ENCODE measurements at regions not wholly inside any gene's neighbourhood (a gene's known extent, or its start where the extent isn't known, plus 50 kb on each side); places are given as distances from the start of the nearest gene placed in this dataset.

DNA sequence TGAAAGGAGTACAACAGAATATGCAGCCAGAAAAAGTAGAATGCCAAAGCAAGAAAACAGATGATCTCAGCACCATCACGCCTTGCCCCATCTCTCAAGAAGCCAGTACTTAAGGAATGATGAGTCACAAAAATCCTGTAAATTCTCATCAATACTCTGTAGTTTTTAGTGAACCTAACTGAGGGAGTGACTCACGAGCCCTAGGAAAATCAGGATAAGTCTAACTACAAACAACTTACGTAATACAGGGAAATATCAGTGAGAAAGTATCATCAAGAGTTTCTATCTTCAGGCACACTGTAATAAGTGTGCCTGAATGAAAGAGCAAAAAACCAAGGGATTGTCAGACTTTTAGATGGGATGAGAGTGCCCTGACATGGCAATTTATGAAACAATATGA lies 644.4 kb downstream of the STPG2 start:
- Histone ChIP-seq H3K27me3 (ENCODE audit: control insufficient read depth, insufficient read depth, low read length) (no peaks in the 10 kb centered on the region), H3K4me3 (ENCODE audit: low read length) (no peak overlapping the region), H3K9me3 (ENCODE audit: control insufficient read depth, low read depth, low read length) (no peaks in the 10 kb centered on the region), H3K4me1 (ENCODE audit: control insufficient read depth, low read depth, low read length) (peaks cover 37% of the 10 kb centered on the region), H3K36me3 (ENCODE audit: control insufficient read depth, low read depth, low read length) (no peaks in the 10 kb centered on the region), H3K9ac (ENCODE audit: low read length) (no peak overlapping the region), H3K27ac (ENCODE audit: low read length) (no peak overlapping the region)

DNA sequence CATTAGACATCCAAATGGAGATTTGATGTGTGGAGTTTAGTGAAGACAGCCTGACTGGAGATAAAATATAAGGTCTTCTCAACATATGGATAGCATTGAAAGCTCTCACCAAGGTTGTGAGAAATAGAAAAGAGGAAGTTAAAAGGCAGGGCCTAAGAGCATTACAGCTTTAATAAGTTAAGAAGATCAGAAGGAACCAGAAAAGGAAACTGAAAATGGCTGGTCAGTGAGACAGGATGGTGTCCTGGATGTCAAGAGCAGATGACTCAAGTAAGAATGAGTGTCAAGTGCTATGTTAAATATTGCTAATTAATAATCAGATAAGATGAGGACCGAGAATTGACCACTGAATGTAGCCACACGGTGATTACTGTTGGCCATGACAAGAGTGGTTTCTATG lies 642.9 kb downstream of the STPG2 start:
- H3K36me3 ChIP-seq (ENCODE audit: control insufficient read depth, low read depth, low read length): no peaks in the 10 kb centered on the region
- peaks cover 40% of the 10 kb centered on the region for H3K4me1 ChIP-seq (ENCODE audit: control insufficient read depth, low read depth, low read length)
- H3K9ac ChIP-seq (ENCODE audit: low read length): no peak overlapping the region
- no peak overlapping the region for H3K27ac ChIP-seq (ENCODE audit: low read length)
- H3K9me3 ChIP-seq (ENCODE audit: control insufficient read depth, low read depth, low read length): no peaks in the 10 kb centered on the region
- no peaks in the 10 kb centered on the region for H3K27me3 ChIP-seq (ENCODE audit: control insufficient read depth, insufficient read depth, low read length)
- H3K4me3 ChIP-seq (ENCODE audit: low read length): no peak overlapping the region

DNA sequence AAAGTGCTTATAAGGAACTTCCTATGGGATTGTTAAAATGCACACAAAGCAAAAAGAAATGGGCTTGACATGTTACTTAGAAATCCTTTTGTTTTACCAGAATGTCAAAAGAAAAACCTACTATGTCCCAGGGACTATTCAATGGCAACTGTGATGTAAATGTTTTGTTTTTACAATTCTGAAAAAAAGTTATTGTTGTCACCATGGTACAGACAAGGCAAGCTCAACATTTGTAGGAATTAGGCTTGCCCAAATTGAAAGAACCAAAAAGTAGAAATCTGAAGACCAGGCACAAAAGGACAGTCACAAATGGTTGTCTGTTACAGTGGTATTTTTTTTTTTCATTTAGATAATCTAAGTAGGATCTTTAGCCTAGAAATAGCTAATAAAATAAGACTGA lies 638.6 kb downstream of the STPG2 start:
- Histone ChIP-seq H3K27me3 (ENCODE audit: control insufficient read depth, insufficient read depth, low read length) (no peaks in the 10 kb centered on the region), H3K4me1 (ENCODE audit: control insufficient read depth, low read depth, low read length) (peaks cover 15% of the 10 kb centered on the region), H3K9me3 (ENCODE audit: control insufficient read depth, low read depth, low read length) (no peaks in the 10 kb centered on the region), H3K4me3 (ENCODE audit: low read length) (no peak overlapping the region), H3K36me3 (ENCODE audit: control insufficient read depth, low read depth, low read length) (no peaks in the 10 kb centered on the region), H3K9ac (ENCODE audit: low read length) (no peak overlapping the region), H3K27ac (ENCODE audit: low read length) (no peak overlapping the region)

DNA sequence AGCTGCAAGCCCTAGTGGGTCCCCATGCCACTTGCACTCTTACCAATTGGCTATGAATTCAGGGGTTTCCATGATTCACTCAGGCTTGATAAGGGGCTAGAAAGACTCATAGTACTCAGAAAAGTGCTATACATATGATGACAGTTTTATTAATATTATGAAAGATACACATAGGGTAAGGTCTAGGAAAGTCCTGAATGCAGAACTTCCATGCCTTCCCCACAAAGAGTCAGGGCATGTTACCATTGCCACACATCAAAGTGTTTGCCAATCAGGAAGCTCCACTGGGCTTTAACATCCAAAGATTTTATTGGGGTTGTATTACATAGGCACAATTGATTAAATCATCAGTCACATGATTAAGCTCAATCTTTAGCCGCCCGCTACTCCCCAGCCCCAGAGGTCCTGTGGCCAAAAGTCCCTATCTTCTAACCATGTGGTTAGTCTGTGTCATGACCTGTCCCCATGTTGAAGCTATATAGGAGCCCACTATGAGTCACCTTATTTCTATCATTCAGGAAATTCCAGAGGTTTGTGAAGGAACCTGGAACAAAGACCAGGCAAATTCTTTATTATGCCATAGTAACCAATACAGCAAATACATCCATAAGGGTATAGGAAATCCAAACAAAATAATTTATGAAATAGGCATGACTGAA lies 635.6 kb downstream of the STPG2 start:
- Histone ChIP-seq H3K9me3 (ENCODE audit: control insufficient read depth, low read depth, low read length) (no peaks in the 10 kb centered on the region), H3K27me3 (ENCODE audit: control insufficient read depth, insufficient read depth, low read length) (no peaks in the 10 kb centered on the region), H3K4me3 (ENCODE audit: low read length) (no peak overlapping the region), H3K27ac (ENCODE audit: low read length) (no peak overlapping the region), H3K4me1 (ENCODE audit: control insufficient read depth, low read depth, low read length) (peaks cover 12% of the 10 kb centered on the region), H3K9ac (ENCODE audit: low read length) (no peak overlapping the region), H3K36me3 (ENCODE audit: control insufficient read depth, low read depth, low read length) (no peaks in the 10 kb centered on the region)

Measured in iPS-18a (cell line).